PC-3 (cell line): ENCODE measurements at regions not wholly inside any gene's neighbourhood (a gene's known extent, or its start where the extent isn't known, plus 50 kb on each side); places are given as distances from the start of the nearest gene placed in this dataset.
A peak's percentile ranks its signal among the peaks of the same experiment; 100 is the strongest.
"Not testable (repeated sequence)": the region's sequence is repeated elsewhere in the genome, so short reads cannot be mapped to it uniquely, and the experiment has no call there.

Experiments used
- ATAC-seq: fragments of 200-7000 bp; cut with Tn5 transposase; 2 replicates; pipeline ENCODE4 v1.9.1; 2020; ENCODE audit warnings: mild to moderate bottlenecking, moderate library complexity
- BruUV-seq: library from RNA; stranded (reverse); fragments of 400-500 nt; replicated peaks from 2 replicates; lab custom pipeline; 2021; lab: Mats Ljungman, UMichigan
- CTCF ChIA-PET: fragments of 300-600 bp; sonication (Branson Sonifier 250); formaldehyde crosslinking; loops from one replicate; lab custom pipeline; 2022; ENCODE audit warnings: antibody characterized with exemption; lab: Charles Lee
- POLR2A ChIA-PET: fragments of 300-600 bp; sonication (Branson Sonifier 250); formaldehyde crosslinking; loops from one replicate; lab custom pipeline; 2022; ENCODE audit warnings: antibody characterized with exemption; ENCODE audit not compliant: unreplicated experiment; lab: Charles Lee
- DNase-seq: peaks from one replicate; pipeline ENCODE4 v3.0.0-alpha.2; 2015
- H2AFZ ChIP-seq: fragments of 300-600 bp; sonication (generic); 2 replicates; pipeline ENCODE4 v1.6.0; 2016; ENCODE audit warnings: antibody characterized with exemption, low read length
- H3F3A ChIP-seq: fragments of 300-600 bp; sonication (generic); one replicate; pipeline ENCODE4 v1.6.0; 2017; ENCODE audit warnings: antibody characterized with exemption, low read length, control low read depth, mild to moderate bottlenecking; ENCODE audit not compliant: unreplicated experiment
- H3K27ac ChIP-seq: fragments of 300-600 bp; sonication (generic); 2 replicates; pipeline ENCODE4 v1.5.1; 2016; ENCODE audit warnings: mild to moderate bottlenecking, low read length
- H3K27me3 ChIP-seq: fragments of 300-600 bp; sonication (generic); 2 replicates; pipeline ENCODE4 v1.6.1; 2016; ENCODE audit warnings: low read length, mixed read lengths
- H3K36me3 ChIP-seq: fragments of 300-600 bp; sonication (generic); 2 replicates; pipeline ENCODE4 v1.6.1; 2016; ENCODE audit warnings: low read depth, mixed run types, low read length, mixed read lengths
- H3K4me1 ChIP-seq: fragments of 300-600 bp; sonication (generic); 2 replicates; pipeline ENCODE4 v1.5.1; 2016; ENCODE audit warnings: low read length; ENCODE audit not compliant: insufficient read depth
- H3K4me2 ChIP-seq: fragments of 300-600 bp; sonication (generic); 2 replicates; pipeline ENCODE4 v1.6.0; 2016; ENCODE audit warnings: low read length
- H3K4me3 ChIP-seq: fragments of 300-600 bp; sonication (generic); 2 replicates; pipeline ENCODE4 v1.5.1; 2016; ENCODE audit warnings: mild to moderate bottlenecking, low read length, mixed read lengths
- H3K79me2 ChIP-seq: fragments of 300-600 bp; sonication (generic); 2 replicates; pipeline ENCODE4 v1.6.1; 2017; ENCODE audit warnings: low read length, mixed read lengths
- H3K9ac ChIP-seq: fragments of 300-600 bp; sonication (generic); 2 replicates; pipeline ENCODE4 v1.6.0; 2016; ENCODE audit warnings: mild to moderate bottlenecking, low read length
- H3K9me2 ChIP-seq: fragments of 300-600 bp; sonication (generic); replicated peaks from 2 replicates; pipeline ENCODE4 v1.6.1; 2016; ENCODE audit warnings: mixed run types, low read length, mixed read lengths
- H3K9me3 ChIP-seq: fragments of 300-600 bp; sonication (generic); 2 replicates; pipeline ENCODE4 v1.6.1; 2016; ENCODE audit warnings: low read length, mixed read lengths
- H4K20me1 ChIP-seq: fragments of 300-600 bp; sonication (generic); 2 replicates; pipeline ENCODE4 v1.6.1; 2016; ENCODE audit warnings: low read length, mixed read lengths
- EZH2 ChIP-seq: fragments of 300-600 bp; sonication (generic); IDR thresholded peaks from one replicate; pipeline ENCODE4 v1.6.1; 2017; ENCODE audit warnings: antibody characterized with exemption, mild to moderate bottlenecking, low read length; ENCODE audit not compliant: unreplicated experiment
- EZH2phosphoT487 ChIP-seq: fragments of 300-600 bp; sonication (generic); IDR thresholded peaks from 2 replicates; pipeline ENCODE4 v1.6.1; 2018; ENCODE audit warnings: mild to moderate bottlenecking, antibody characterized with exemption, low read length, borderline replicate concordance
- intact Hi-C: fragments of 100-400 bp; cut with micrococcal nuclease; formaldehyde crosslinking; loops from 2 replicates; pipeline ENCODE4 v1.9.0; 2023
- TF ChIP-seq, protein P1 (sequence below): fragments of 300-600 bp; sonication (generic); conservative IDR thresholded peaks from 2 replicates; pipeline ENCODE4 v1.5.1; 2017; ENCODE audit warnings: antibody characterized with exemption, low read depth, mild to moderate bottlenecking, low read length

DNA sequence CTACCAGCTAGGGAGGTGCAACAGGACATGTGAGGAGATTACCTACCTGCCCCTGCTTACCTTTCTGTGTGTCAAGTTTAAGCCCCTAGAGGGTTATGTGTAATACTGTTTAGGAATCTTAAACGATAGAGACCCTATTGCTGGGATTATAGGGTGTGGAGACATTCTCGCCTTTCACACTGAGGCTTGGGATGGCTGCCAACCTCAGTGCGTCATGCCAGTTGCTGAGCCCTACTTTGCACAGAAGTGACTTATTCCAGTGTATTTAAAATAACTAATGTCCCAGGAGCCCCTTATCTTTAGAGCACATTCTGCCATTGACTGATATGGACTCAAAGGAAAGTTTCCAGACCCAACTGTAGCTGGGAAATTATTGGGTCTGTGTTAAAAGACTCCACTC lies 76.6 kb upstream of the XPA start:
- no peaks in the 10 kb centered on the region for H3K9me3 ChIP-seq
- H3K79me2 ChIP-seq, result no peaks in the 10 kb centered on the region
- peaks cover 14% of the 10 kb centered on the region for H3K4me1 ChIP-seq
- DNase-seq, result peak; percentile 69
- CTCF ChIA-PET, result no interaction called here
- no peaks in the 10 kb centered on the region for H4K20me1 ChIP-seq
- intact Hi-C loops, result no loop called here
- peak overlapping the region; percentile 34 for H3K27ac ChIP-seq
- H3K9me2 ChIP-seq, result no peaks in the 10 kb centered on the region
- no TSS peak for BruUV-seq
- H3F3A ChIP-seq, result no peaks in the 10 kb centered on the region
- H3K4me3 ChIP-seq, result no peak overlapping the region
- H3K36me3 ChIP-seq, result no peaks in the 10 kb centered on the region
- no peak overlapping the region; the same call in 1 of the 2 replicates for H3K9ac ChIP-seq
- ATAC-seq, result peak; percentile 65
- no peak overlapping the region for H2AFZ ChIP-seq
- POLR2A ChIA-PET, result no interaction called here
- peak overlapping the region; percentile 53 for H3K4me2 ChIP-seq
- TF ChIP-seq, protein P1, sequence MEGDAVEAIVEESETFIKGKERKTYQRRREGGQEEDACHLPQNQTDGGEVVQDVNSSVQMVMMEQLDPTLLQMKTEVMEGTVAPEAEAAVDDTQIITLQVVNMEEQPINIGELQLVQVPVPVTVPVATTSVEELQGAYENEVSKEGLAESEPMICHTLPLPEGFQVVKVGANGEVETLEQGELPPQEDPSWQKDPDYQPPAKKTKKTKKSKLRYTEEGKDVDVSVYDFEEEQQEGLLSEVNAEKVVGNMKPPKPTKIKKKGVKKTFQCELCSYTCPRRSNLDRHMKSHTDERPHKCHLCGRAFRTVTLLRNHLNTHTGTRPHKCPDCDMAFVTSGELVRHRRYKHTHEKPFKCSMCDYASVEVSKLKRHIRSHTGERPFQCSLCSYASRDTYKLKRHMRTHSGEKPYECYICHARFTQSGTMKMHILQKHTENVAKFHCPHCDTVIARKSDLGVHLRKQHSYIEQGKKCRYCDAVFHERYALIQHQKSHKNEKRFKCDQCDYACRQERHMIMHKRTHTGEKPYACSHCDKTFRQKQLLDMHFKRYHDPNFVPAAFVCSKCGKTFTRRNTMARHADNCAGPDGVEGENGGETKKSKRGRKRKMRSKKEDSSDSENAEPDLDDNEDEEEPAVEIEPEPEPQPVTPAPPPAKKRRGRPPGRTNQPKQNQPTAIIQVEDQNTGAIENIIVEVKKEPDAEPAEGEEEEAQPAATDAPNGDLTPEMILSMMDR, result no peak
- no peak for TF ChIP-seq EZH2phosphoT487
- TF ChIP-seq EZH2, result no peak
- no peaks in the 10 kb centered on the region for H3K27me3 ChIP-seq

DNA sequence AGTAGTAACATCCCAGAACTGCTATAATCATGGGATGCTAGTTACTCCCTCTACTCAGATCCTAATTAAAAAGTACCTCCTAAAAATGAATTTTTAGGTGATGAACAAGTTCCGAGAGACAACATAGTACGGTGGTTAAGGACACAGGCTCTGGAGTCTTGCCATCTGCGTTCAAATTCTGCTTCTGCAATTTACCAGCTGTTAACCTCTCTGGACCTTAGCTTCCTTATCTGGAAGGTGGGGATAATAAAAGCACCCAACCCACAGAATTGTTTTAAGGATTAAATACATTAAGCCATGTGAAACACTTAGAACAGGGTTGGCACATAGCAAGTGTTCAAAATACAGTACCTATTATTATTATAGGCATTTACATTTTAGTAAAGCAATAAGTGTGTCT lies 77.5 kb upstream of the XPA start:
- H3K79me2 ChIP-seq, result no peaks in the 10 kb centered on the region
- H2AFZ ChIP-seq, result no peak overlapping the region
- ATAC-seq, result no peak
- peaks cover 14% of the 10 kb centered on the region for H3K4me1 ChIP-seq
- ChIA-PET CTCF (interaction anchor here (0.5 kb wide), 1 partner anchor 24 kb away, joined by 3 read pairs; no protein-coding TSS in a partner anchor), POLR2A (no interaction called here)
- H4K20me1 ChIP-seq, result no peaks in the 10 kb centered on the region
- intact Hi-C loops, result no loop called here
- no peaks in the 10 kb centered on the region for H3K27me3 ChIP-seq
- TF ChIP-seq EZH2phosphoT487 (no peak), EZH2 (no peak)
- TF ChIP-seq, protein P1, result no peak
- no peak overlapping the region for H3K4me3 ChIP-seq
- H3K36me3 ChIP-seq, result no peaks in the 10 kb centered on the region
- H3K4me2 ChIP-seq, result no peak overlapping the region
- H3K9me2 ChIP-seq, result no peaks in the 10 kb centered on the region
- H3F3A ChIP-seq, result no peaks in the 10 kb centered on the region
- no peak overlapping the region for H3K9ac ChIP-seq
- no peak for DNase-seq
- no peaks in the 10 kb centered on the region for H3K9me3 ChIP-seq
- no peak overlapping the region for H3K27ac ChIP-seq
- no TSS peak for BruUV-seq

DNA sequence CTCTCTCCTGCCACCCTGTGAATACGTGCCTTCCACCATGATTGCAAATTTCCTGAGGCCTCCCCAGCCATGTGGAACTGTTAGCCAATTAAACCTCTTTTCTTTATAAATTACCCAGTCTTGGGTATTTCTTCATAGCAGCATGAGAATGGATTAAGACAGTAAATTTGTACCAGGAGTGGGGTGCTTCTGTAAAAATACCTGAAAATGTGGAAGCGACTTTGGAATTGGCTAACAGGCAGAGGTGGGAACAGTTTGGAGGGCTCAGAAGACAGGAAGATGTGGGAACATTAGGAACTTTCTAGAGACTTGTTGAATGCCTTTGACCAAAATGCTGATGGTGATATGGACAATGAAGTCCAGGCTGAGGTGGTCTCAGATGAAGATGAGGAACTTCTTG lies 74.3 kb upstream of the FOXE1 start:
- H3F3A ChIP-seq, H3K9me2 ChIP-seq, H3K4me1 ChIP-seq, CTCF ChIA-PET, H3K27me3 ChIP-seq, H3K9me3 ChIP-seq, H4K20me1 ChIP-seq, H3K27ac ChIP-seq, H3K36me3 ChIP-seq, H3K4me3 ChIP-seq, intact Hi-C loops, H3K9ac ChIP-seq, DNase-seq, ATAC-seq, H3K4me2 ChIP-seq, H2AFZ ChIP-seq, H3K79me2 ChIP-seq, POLR2A ChIA-PET, BruUV-seq: not testable (repeated sequence)
